OCI-LY1 (cell line): ENCODE measurements at regions not wholly inside any gene's neighbourhood (a gene's known extent, or its start where the extent isn't known, plus 50 kb on each side); places are given as distances from the start of the nearest gene placed in this dataset.

Source experiments
- EZH2 ChIP-seq: fragments of 200-600 bp; sonication (generic), shearing (Covaris generic); IDR thresholded peaks from 2 replicates; pipeline ENCODE4 v1.8.0; 2017; ENCODE audit warnings: borderline replicate concordance, mixed run types, mild to moderate bottlenecking, antibody characterized with exemption, low read length, moderate library complexity, mixed read lengths
- TF ChIP-seq, protein P1 (sequence below): fragments of 200-600 bp; sonication (generic), shearing (Covaris generic); IDR thresholded peaks from 2 replicates; pipeline ENCODE4 v1.5.1; 2017; ENCODE audit warnings: mild to moderate bottlenecking, antibody characterized with exemption, low read length, moderate library complexity, mixed read lengths

DNA sequence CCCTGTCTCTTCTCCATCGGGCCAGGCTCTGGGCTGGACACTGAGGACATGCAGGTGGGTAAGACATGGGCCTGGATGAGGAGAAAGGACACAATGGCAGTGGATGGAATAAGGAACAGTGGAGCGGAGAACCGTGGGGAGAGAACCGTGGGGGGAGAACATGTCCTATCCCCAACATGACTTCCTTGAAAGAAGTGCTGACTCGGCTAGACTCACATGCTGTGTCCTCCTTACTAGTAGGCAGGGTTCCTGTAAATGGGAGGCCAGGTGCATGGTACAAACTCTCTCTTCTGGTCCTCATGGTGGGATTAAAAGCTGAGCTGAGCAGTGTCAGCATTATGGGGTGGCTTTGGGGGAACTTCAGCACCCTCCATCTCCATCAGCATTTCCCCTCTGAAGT lies 137.4 kb upstream of the CSF3R start:
- TF ChIP-seq, protein P1, sequence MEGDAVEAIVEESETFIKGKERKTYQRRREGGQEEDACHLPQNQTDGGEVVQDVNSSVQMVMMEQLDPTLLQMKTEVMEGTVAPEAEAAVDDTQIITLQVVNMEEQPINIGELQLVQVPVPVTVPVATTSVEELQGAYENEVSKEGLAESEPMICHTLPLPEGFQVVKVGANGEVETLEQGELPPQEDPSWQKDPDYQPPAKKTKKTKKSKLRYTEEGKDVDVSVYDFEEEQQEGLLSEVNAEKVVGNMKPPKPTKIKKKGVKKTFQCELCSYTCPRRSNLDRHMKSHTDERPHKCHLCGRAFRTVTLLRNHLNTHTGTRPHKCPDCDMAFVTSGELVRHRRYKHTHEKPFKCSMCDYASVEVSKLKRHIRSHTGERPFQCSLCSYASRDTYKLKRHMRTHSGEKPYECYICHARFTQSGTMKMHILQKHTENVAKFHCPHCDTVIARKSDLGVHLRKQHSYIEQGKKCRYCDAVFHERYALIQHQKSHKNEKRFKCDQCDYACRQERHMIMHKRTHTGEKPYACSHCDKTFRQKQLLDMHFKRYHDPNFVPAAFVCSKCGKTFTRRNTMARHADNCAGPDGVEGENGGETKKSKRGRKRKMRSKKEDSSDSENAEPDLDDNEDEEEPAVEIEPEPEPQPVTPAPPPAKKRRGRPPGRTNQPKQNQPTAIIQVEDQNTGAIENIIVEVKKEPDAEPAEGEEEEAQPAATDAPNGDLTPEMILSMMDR: no peak
- no peak for TF ChIP-seq EZH2
